ENCODE measurements at regions not wholly inside any gene's neighbourhood (a gene's known extent, or its start where the extent isn't known, plus 50 kb on each side); places are given as distances from the start of the nearest gene placed in this dataset.

GRCh38 chr3:20909511-20909910 is 723.5 kb upstream of the SGO1 start:
- Histone ChIP-seq H3K4me3 (no peak overlapping the region), H3K27ac (no peak overlapping the region), H3K4me1 (replicated peaks in 1 of 2) (no peaks in the 10 kb centered on the region)
- in situ Hi-C loops (cut with MboI; ENCODE audit: low pct_unique_long_range_greater_than_20kb in 2 of 9, low sequenced_read_pairs in 9 of 9, unreplicated experiment in 9 of 9): loop anchor here in 1 of 9 experiments (25.0 kb wide), 1 partner anchor 397 kb away; no protein-coding TSS in a partner anchor
- 6 to 93% (median 72%) methylated on average over 1 to 3 of the region's 3 CpGs for WGBS, 10 experiments
- no peak for ATAC-seq (replicated peaks in 6 of 8)

GRCh38 chr3:20905210-20905805 is 719.3 kb upstream of the SGO1 start:
- H3K4me1 ChIP-seq (replicated peaks in 1 of 2): no peaks in the 10 kb centered on the region
- ATAC-seq (replicated peaks in 6 of 8): no peak
- in situ Hi-C loops (cut with MboI; ENCODE audit: low pct_unique_long_range_greater_than_20kb in 2 of 9, low sequenced_read_pairs in 9 of 9, unreplicated experiment in 9 of 9): loop anchor here in 1 of 9 experiments (25.0 kb wide), 1 partner anchor 393 kb away; no protein-coding TSS in a partner anchor

GRCh38 chr3:20904671-20905070 is 718.7 kb upstream of the SGO1 start:
- no peak overlapping the region for H3K4me3 ChIP-seq
- no peak overlapping the region for H3K27ac ChIP-seq
- no peak for ATAC-seq (replicated peaks in 6 of 8)
- no peaks in the 10 kb centered on the region for H3K4me1 ChIP-seq (replicated peaks in 1 of 2)
- 30 to 89% (median 73%) methylated on average over 1 to 3 of the region's 3 CpGs; no CpG with 5 or more reads in 2 of the 10 experiments for WGBS, 10 experiments
- in situ Hi-C loops (cut with MboI; ENCODE audit: low pct_unique_long_range_greater_than_20kb in 2 of 9, low sequenced_read_pairs in 9 of 9, unreplicated experiment in 9 of 9): loop anchor here in 1 of 9 experiments (25.0 kb wide), 1 partner anchor 392 kb away; no protein-coding TSS in a partner anchor

More at GRCh38 chr3:20905210-20905805, 719.3 kb upstream of the SGO1 start:
- WGBS, 10 experiments: 51 to 93% (median 86%) methylated on average over 5 to 8 of the region's 8 CpGs
- Histone ChIP-seq H3K4me3 (no peak overlapping the region), H3K27ac (no peak overlapping the region)

GRCh38 chr3:20898962-20899361 is 713.0 kb upstream of the SGO1 start:
- in situ Hi-C loops (cut with MboI; ENCODE audit: low pct_unique_long_range_greater_than_20kb in 2 of 9, low sequenced_read_pairs in 9 of 9, unreplicated experiment in 9 of 9): no loop called here
- no peak for ATAC-seq (replicated peaks in 6 of 8)
- Histone ChIP-seq H3K4me1 (replicated peaks in 1 of 2) (no peaks in the 10 kb centered on the region), H3K27ac (no peak overlapping the region), H3K4me3 (no peak overlapping the region)
- 6 to 100% (median 71%) methylated on average over 1 to 2 of the region's 2 CpGs; no CpG with 5 or more reads in 2 of the 10 experiments for WGBS, 10 experiments

GRCh38 chr3:20890111-20890519 is 704.1 kb upstream of the SGO1 start:
- WGBS, 10 experiments: 70 to 100% (median 92%) methylated on average over 1 to 2 of the region's 2 CpGs; no CpG with 5 or more reads in 1 of the 10 experiments
- no peak for ATAC-seq (replicated peaks in 6 of 8)
- Histone ChIP-seq H3K4me1 (replicated peaks in 1 of 2) (no peaks in the 10 kb centered on the region), H3K4me3 (no peak overlapping the region), H3K27ac (no peak overlapping the region)
- in situ Hi-C loops (cut with MboI; ENCODE audit: low pct_unique_long_range_greater_than_20kb in 2 of 9, low sequenced_read_pairs in 9 of 9, unreplicated experiment in 9 of 9): no loop called here

- in situ Hi-C loops (cut with MboI; ENCODE audit: low pct_unique_long_range_greater_than_20kb in 2 of 9, low sequenced_read_pairs in 9 of 9, unreplicated experiment in 9 of 9): no loop called here
- ATAC-seq (replicated peaks in 6 of 8): no peak
- Histone ChIP-seq H3K4me1 (replicated peaks in 1 of 2) (no peaks in the 10 kb centered on the region), H3K27ac (no peak overlapping the region), H3K4me3 (no peak overlapping the region)
- WGBS, 10 experiments: 18 to 100% (median 82%) methylated on average over 1 to 2 of the region's 2 CpGs; no CpG with 5 or more reads in 1 of the 10 experiments
Observed at GRCh38 chr3:20878691-20879090, 692.7 kb upstream of the SGO1 start.

GRCh38 chr3:20873235-20873634 is 687.2 kb upstream of the SGO1 start:
- in situ Hi-C loops (cut with MboI; ENCODE audit: low pct_unique_long_range_greater_than_20kb in 2 of 9, low sequenced_read_pairs in 9 of 9, unreplicated experiment in 9 of 9): no loop called here
- Histone ChIP-seq H3K4me1 (replicated peaks in 1 of 2) (no peaks in the 10 kb centered on the region), H3K27ac (no peak overlapping the region), H3K4me3 (no peak overlapping the region)
- 17 to 100% (median 80%) methylated on average over 1 to 3 of the region's 3 CpGs; no CpG with 5 or more reads in 3 of the 10 experiments for whole genome bisulfite sequencing, 10 experiments
- ATAC-seq (replicated peaks in 6 of 8): no peak

- ATAC-seq (replicated peaks in 6 of 8): peak in 3 of 8 experiments; percentile 36 to 90 (median 40)
- no peaks in the 10 kb centered on the region for H3K4me1 ChIP-seq (replicated peaks in 1 of 2)
- in situ Hi-C loops (cut with MboI; ENCODE audit: low pct_unique_long_range_greater_than_20kb in 2 of 9, low sequenced_read_pairs in 9 of 9, unreplicated experiment in 9 of 9): no loop called here
- H3K4me3 ChIP-seq: no peak overlapping the region
- no peak overlapping the region for H3K27ac ChIP-seq
- WGBS, 10 experiments: 0 to 100% (median 82%) methylated on average over 1 to 4 of the region's 4 CpGs
Observed at GRCh38 chr3:20870106-20870899, 684.3 kb upstream of the SGO1 start.

- in situ Hi-C loops (cut with MboI; ENCODE audit: low pct_unique_long_range_greater_than_20kb in 2 of 9, low sequenced_read_pairs in 9 of 9, unreplicated experiment in 9 of 9): no loop called here
Observed at GRCh38 chr3:20865803-20866202, 679.8 kb upstream of the SGO1 start.

GRCh38 chr3:20861454-20861853 is 675.4 kb upstream of the SGO1 start:
- in situ Hi-C loops (cut with MboI; ENCODE audit: low pct_unique_long_range_greater_than_20kb in 2 of 9, low sequenced_read_pairs in 9 of 9, unreplicated experiment in 9 of 9): no loop called here
- Histone ChIP-seq H3K4me1 (replicated peaks in 1 of 2) (no peaks in the 10 kb centered on the region), H3K27ac (no peak overlapping the region), H3K4me3 (no peak overlapping the region)
- WGBS, 10 experiments: 43 to 100% (median 83%) methylated on average over 2 to 4 of the region's 4 CpGs; no CpG with 5 or more reads in 1 of the 10 experiments
- ATAC-seq (replicated peaks in 6 of 8): no peak

More at GRCh38 chr3:20865803-20866202, 679.8 kb upstream of the SGO1 start:
- Histone ChIP-seq H3K27ac (no peak overlapping the region), H3K4me3 (no peak overlapping the region), H3K4me1 (replicated peaks in 1 of 2) (no peaks in the 10 kb centered on the region)
- peak in 1 of 8 experiments; percentile 59 for ATAC-seq (replicated peaks in 6 of 8)

- no peak for ATAC-seq (replicated peaks in 6 of 8)
- WGBS, 10 experiments: 44 to 88% (median 68%) methylated on average over 1 to 2 of the region's 2 CpGs; no CpG with 5 or more reads in 4 of the 10 experiments
- H3K27ac ChIP-seq: no peak overlapping the region
- in situ Hi-C loops (cut with MboI; ENCODE audit: low pct_unique_long_range_greater_than_20kb in 2 of 9, low sequenced_read_pairs in 9 of 9, unreplicated experiment in 9 of 9): no loop called here
- H3K4me3 ChIP-seq: no peak overlapping the region
- peaks cover 0 to 2% of the 10 kb centered on the region in 2 donors for H3K4me1 ChIP-seq (replicated peaks in 1 of 2)
Observed at GRCh38 chr3:20857636-20858035, 671.6 kb upstream of the SGO1 start.

- in situ Hi-C loops (cut with MboI; ENCODE audit: low pct_unique_long_range_greater_than_20kb in 2 of 9, low sequenced_read_pairs in 9 of 9, unreplicated experiment in 9 of 9): no loop called here
- Histone ChIP-seq H3K4me3 (no peak overlapping the region), H3K27ac (no peak overlapping the region), H3K4me1 (replicated peaks in 1 of 2) (peaks cover 0 to 2% of the 10 kb centered on the region in 2 donors)
- WGBS, 10 experiments: 17 to 100% (median 49%) methylated on average over 1 of the region's 1 CpG; no CpG with 5 or more reads in 2 of the 10 experiments
- ATAC-seq (replicated peaks in 6 of 8): peak in 1 of 8 experiments; percentile 28
Observed at GRCh38 chr3:20853890-20854289, 667.9 kb upstream of the SGO1 start.

- no peak overlapping the region for H3K27ac ChIP-seq
- H3K4me3 ChIP-seq: no peak overlapping the region
- 34 to 100% (median 95%) methylated on average over 1 to 2 of the region's 2 CpGs for WGBS, 10 experiments
- in situ Hi-C loops (cut with MboI; ENCODE audit: low pct_unique_long_range_greater_than_20kb in 2 of 9, low sequenced_read_pairs in 9 of 9, unreplicated experiment in 9 of 9): no loop called here
- ATAC-seq (replicated peaks in 6 of 8): no peak
- peaks cover 0 to 2% of the 10 kb centered on the region in 2 donors for H3K4me1 ChIP-seq (replicated peaks in 1 of 2)
Observed at GRCh38 chr3:20852712-20853111, 666.7 kb upstream of the SGO1 start.

All from motor neuron (in vitro differentiated cells).